ENCODE measurements at regions not wholly inside any gene's neighbourhood (a gene's known extent, or its start where the extent isn't known, plus 50 kb on each side); places are given as distances from the start of the nearest gene placed in this dataset.

GRCh38 chr10:133002685-133003084 lies 60.3 kb upstream of the CFAP46 start:
- TF ChIP-seq REST (IDR thresholded peaks at IDR 0.05; ENCODE audit: low read depth) (no peak), CTCF (IDR thresholded peaks at IDR 0.05 in 2 of 3, conservative IDR thresholded peaks at IDR 0.05 in 1 of 3; ENCODE audit: borderline replicate concordance in 1 of 3, insufficient read depth in 1 of 3, low read depth in 2 of 3, low read length in 2 of 3) (no peak), POLR2A (IDR thresholded peaks at IDR 0.05; ENCODE audit: borderline replicate concordance, extremely low read depth, insufficient read depth, insufficient read length) (no peak), TCF7L2 (IDR thresholded peaks at IDR 0.05; ENCODE audit: borderline replicate concordance, extremely low read depth, insufficient read depth, insufficient read length) (no peak), MAX (IDR thresholded peaks at IDR 0.05) (no peak), RAD21 (IDR thresholded peaks at IDR 0.05; ENCODE audit: low read depth) (no peak), EZH2 (IDR thresholded peaks at IDR 0.05) (no peak), ZNF274 (IDR thresholded peaks at IDR 0.05; ENCODE audit: low read depth, low read length) (no peak), POLR2AphosphoS5 (IDR thresholded peaks at IDR 0.05; ENCODE audit: low read depth, low read length) (no peak), JUND (IDR thresholded peaks at IDR 0.05) (no peak), SP1 (IDR thresholded peaks at IDR 0.05; ENCODE audit: low read depth) (no peak), SIN3A (IDR thresholded peaks at IDR 0.05; ENCODE audit: low read depth) (no peak), ZFX (IDR thresholded peaks at IDR 0.05) (no peak)
